Muscle layer of duodenum (tissue), 2 donors: ENCODE measurements at regions not wholly inside any gene's neighbourhood (a gene's known extent, or its start where the extent isn't known, plus 50 kb on each side); places are given as distances from the start of the nearest gene placed in this dataset.
"Not testable (repeated sequence)": the region's sequence is repeated elsewhere in the genome, so short reads cannot be mapped to it uniquely, and the experiment has no call there.

Source experiments
- H3K27ac ChIP-seq: one replicate; pipeline ENCODE4 v1.7.0; 2013; ENCODE audit warnings: mild to moderate bottlenecking, low read length
- H3K27me3 ChIP-seq: one replicate; pipeline ENCODE4 v1.7.0; 2013; ENCODE audit warnings: low read depth, mild to moderate bottlenecking, control low read depth, low read length
- H3K36me3 ChIP-seq, 2 donors: one replicate each; pipeline ENCODE4 v1.7.0; 2013; ENCODE audit warnings: low read length in 2 of 2, control low read depth in 1 of 2, mild to moderate bottlenecking in 1 of 2; ENCODE audit not compliant: insufficient read depth in 2 of 2, control insufficient read depth in 1 of 2
- H3K4me1 ChIP-seq, 2 donors: one replicate each; pipeline ENCODE4 v1.7.0; 2013; ENCODE audit warnings: low read length in 2 of 2, mild to moderate bottlenecking in 2 of 2, control low read depth in 1 of 2, moderate library complexity in 1 of 2; ENCODE audit not compliant: insufficient read depth in 2 of 2, control insufficient read depth in 1 of 2
- H3K4me3 ChIP-seq, 2 donors: one replicate each; pipeline ENCODE4 v1.7.0; 2013; ENCODE audit warnings: low read length in 2 of 2, low read depth in 1 of 2, mild to moderate bottlenecking in 1 of 2
- H3K9me3 ChIP-seq, 2 donors: one replicate each; pipeline ENCODE4 v1.7.0; 2013; ENCODE audit warnings: low read length in 2 of 2, control low read depth in 1 of 2, mild to moderate bottlenecking in 1 of 2; ENCODE audit not compliant: control insufficient read depth in 1 of 2
- donor health status: healthy.

DNA sequence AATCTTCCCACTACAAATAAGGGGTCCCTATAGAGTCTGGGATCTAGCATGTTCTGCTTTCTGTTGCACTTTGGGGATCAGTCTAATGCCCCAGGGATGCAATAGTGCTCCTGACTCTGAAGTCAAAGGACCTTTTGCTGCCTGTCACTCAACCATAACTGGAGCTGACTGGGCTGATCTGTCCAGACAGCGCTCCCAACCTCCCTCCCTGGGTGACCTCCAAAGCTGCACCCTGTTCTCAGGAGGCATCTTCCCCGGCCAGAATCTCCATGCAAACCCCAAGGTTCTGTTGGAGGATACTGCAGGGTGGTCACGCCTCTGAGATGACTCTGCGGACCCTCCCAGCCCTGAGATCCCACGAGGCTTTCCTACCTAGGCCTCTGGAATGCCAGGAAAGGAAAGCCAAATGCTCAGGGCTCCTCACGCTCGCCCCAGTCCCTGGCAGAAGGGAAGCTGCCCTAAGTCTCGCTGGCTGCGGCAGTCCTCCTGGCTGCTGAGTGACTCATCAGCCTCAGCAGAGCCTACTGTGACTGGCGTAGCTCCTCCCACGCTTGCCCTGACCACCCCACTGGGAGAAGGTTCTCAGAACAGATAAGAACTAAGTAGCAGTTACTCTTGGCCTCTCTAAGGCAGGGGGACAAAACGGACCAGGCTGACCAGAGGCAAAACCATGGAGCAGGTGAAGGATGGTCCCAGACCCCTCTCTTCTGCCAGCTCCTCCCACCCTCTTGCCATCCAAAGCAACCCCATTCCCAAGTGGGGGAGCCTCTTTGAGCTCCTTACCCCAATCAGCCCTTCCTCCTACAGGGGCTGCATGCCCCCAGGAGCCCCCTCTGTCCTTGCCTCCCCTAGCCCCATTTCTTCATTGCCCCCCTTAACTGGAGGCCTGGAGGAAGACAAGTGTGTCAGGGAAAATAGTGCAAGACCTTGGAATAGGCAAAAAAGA lies 124.1 kb upstream of the TNRC6C start:
- Histone ChIP-seq H3K27me3 (no peaks in the 10 kb centered on the region), H3K27ac (no peak overlapping the region), H3K4me3 (no peak overlapping the region), H3K4me1 (peaks cover 3 to 7% of the 10 kb centered on the region in 2 donors), H3K36me3 (no peaks in the 10 kb centered on the region), H3K9me3 (no peaks in the 10 kb centered on the region)

DNA sequence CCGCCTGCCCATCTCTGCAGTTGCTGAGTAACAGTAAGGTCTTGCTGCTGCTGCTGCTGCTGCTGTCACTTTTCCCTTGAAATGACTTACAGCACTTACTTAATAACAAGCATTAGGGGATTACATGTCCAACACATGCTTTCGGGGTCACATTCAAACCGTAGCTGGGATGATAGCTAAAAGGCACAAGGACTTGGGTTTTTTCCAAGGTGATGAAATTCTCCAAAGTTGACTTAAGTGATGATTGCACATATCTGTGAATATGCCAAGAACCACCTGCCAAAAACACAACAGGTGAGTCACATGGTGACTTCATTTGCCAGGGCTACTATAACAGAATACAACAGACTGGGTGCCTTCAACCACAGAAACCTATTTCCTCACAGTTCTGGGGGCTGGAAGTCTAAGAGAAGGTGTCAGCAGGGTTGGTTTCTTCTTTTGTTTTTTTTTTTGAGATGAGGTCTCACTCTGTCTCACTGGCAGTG lies 121.9 kb upstream of the TNRC6C start:
- H3K27ac ChIP-seq: no peak overlapping the region
- peaks cover 0 to 4% of the 10 kb centered on the region in 2 donors for H3K4me1 ChIP-seq

DNA sequence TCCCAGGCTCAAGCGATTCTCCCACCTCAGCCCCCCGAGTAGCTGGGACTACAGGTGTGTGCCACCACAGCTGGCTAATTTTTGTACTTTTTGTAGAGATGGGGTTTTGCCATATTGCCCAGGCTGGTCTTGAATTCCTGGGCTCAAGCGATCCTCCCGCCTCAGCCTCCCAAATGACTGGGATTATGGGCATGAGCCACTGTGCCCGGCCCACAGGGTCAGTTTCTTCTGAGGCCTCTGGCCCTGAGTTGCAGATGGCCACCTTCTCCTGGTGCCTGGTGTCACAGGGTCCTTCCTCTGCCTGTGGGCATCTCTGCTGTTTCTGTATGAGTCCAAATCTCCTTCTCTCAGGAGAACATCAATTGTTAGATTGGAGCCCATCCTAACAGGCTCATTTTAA lies 121.4 kb upstream of the TNRC6C start:
- not testable (repeated sequence) for H3K4me1 ChIP-seq, H3K4me3 ChIP-seq, H3K27me3 ChIP-seq, H3K27ac ChIP-seq, H3K36me3 ChIP-seq, H3K9me3 ChIP-seq

More for the DNA sequence above, 121.9 kb upstream of the TNRC6C start:
- Histone ChIP-seq H3K9me3 (no peaks in the 10 kb centered on the region), H3K4me3 (no peak overlapping the region), H3K27me3 (no peaks in the 10 kb centered on the region), H3K36me3 (no peaks in the 10 kb centered on the region)

DNA sequence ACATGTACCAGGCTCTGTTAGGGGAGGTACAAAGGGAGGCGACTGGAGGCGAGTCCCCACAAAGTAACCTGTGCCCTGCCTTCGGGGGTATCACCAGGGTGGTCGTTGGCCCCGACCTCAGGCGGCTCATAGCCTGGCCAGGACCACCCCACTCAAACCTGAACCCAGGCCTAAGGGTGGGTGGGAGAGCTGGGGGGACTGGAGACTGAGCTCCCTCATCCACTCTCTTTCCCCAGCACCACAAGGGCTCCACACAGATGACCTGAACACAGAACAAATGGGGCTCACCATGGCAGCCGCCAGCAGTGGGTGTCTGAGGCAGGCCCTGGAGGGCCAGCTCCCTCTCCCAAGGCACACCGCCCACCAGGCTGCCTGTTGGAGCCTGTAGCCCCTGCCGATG lies 120.6 kb upstream of the TNRC6C start:
- Histone ChIP-seq H3K4me1 (peaks cover 0 to 4% of the 10 kb centered on the region in 2 donors), H3K27me3 (no peaks in the 10 kb centered on the region), H3K4me3 (no peak overlapping the region), H3K27ac (no peak overlapping the region), H3K36me3 (no peaks in the 10 kb centered on the region), H3K9me3 (no peaks in the 10 kb centered on the region)

DNA sequence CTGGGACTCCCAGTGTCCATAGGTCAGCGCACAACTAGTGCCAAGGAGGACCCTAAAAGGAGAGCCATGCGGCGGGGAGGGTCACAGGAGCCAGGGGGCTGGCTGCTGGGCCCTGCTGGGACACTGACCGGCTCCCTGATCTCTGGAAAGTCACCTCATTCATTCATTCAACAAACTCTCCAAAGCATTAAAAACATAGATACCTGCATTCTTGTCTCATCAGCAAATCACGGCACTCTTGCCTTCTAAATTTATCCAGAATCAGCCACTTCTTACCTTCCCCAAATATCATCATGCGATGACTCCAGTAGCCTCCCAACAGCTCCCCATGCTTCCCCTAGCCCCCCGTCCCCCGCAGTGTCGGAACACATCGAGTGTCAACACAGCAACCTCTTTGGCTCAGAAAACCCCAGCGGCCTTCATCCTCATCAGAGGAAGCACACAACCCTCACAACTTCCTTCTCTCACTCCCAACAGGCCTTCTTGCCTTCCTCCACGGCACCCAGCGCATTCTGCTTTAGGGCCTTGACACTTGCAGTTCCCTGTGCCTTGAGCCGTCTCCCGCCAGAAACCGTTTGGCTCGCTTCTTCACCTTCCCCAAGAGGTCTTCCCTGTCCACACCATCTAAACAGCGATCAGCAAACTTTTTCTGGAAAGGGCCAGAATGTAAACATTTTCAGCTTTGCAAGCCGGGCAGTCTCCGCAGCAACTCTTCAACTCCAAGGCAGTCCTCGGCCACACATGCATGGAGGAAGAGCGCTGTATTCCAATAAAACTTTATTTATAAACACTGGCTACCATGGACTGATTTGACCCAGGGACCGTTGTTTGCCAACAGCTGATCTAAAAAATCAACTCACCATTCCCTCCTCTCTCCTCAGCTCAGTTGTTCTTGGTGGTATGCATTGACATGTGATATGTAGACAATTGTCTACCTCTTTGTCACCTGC lies 119.5 kb upstream of the TNRC6C start:
- Histone ChIP-seq H3K27me3 (no peaks in the 10 kb centered on the region), H3K4me3 (no peak overlapping the region), H3K27ac (no peak overlapping the region), H3K36me3 (no peaks in the 10 kb centered on the region), H3K4me1 (peaks cover 0 to 4% of the 10 kb centered on the region in 2 donors), H3K9me3 (no peaks in the 10 kb centered on the region)

DNA sequence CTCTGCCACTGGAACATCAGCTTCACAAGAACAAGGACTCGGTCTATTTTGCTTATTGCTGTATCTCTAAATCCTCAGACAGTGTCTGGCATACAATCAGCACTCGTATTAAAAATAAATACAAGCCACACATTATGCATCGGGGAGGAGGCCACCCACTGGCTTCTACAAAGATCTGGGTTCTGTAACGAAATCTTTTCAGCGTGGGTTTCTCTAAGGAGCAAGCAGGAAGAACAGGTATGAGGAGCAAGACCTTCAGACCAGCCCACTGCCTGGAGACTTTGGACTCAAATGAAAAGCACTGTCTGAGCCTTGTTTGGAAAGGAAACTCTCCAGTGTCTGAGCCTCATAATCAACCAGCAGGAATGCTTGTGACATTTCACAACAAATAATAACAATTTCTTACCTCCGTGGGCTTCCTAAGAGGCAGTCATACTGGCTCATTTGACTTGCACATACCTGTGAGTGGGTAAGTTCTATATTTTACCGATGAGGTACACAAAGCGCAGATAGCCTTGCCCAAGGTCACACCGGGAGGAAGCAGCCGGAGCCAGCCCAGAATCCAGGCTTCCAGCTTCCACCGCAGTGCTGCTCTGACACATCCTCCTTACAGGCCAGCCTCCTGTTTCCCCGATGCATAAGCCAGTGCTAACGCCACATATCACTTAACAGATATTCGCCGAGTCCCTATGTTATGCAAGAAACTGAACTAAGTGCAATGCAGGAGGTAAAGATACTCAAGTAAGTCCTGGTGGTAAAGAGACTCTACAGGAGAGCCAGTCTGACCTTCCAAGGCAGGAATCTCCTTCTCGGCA lies 118.6 kb upstream of the TNRC6C start:
- Histone ChIP-seq H3K27me3 (no peaks in the 10 kb centered on the region), H3K36me3 (no peaks in the 10 kb centered on the region), H3K4me3 (no peak overlapping the region), H3K9me3 (no peaks in the 10 kb centered on the region), H3K27ac (no peak overlapping the region), H3K4me1 (peaks cover 0 to 4% of the 10 kb centered on the region in 2 donors)

DNA sequence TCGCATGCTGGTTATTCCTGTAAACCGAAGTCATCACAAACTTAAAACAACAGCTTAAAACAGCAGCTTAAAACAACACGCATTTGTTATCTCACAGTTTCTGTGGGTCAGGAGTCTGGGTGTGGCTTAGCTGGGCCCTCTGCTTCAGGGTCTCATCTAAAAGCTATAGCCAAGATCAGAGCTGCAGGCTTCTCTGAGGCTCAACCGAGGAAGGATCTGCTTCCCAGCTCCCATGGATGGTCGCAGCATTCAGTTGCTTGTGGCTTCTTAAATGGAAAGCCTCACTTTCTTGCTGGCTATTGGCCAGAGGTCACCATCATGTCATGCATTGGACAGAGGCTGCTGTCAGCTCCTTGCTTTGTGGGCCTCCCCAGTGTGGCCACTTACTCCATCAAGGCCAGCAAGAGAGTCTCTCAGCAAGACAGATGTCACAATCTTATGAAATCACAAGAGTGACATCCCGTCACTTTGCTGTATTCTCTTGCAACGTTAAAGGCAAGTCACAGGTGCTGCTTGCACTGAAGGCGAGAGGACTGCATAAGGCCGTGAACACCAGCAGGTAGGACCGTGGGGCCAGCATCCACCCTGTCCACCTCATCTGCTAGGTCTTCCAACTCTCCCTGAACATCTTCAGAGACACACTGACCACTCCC lies 117.9 kb upstream of the TNRC6C start:
- H3K4me1 ChIP-seq: peaks cover 0 to 4% of the 10 kb centered on the region in 2 donors
- H3K9me3 ChIP-seq: no peaks in the 10 kb centered on the region
- H3K27me3 ChIP-seq: no peaks in the 10 kb centered on the region
- H3K36me3 ChIP-seq: no peaks in the 10 kb centered on the region
- no peak overlapping the region for H3K27ac ChIP-seq
- H3K4me3 ChIP-seq: no peak overlapping the region

DNA sequence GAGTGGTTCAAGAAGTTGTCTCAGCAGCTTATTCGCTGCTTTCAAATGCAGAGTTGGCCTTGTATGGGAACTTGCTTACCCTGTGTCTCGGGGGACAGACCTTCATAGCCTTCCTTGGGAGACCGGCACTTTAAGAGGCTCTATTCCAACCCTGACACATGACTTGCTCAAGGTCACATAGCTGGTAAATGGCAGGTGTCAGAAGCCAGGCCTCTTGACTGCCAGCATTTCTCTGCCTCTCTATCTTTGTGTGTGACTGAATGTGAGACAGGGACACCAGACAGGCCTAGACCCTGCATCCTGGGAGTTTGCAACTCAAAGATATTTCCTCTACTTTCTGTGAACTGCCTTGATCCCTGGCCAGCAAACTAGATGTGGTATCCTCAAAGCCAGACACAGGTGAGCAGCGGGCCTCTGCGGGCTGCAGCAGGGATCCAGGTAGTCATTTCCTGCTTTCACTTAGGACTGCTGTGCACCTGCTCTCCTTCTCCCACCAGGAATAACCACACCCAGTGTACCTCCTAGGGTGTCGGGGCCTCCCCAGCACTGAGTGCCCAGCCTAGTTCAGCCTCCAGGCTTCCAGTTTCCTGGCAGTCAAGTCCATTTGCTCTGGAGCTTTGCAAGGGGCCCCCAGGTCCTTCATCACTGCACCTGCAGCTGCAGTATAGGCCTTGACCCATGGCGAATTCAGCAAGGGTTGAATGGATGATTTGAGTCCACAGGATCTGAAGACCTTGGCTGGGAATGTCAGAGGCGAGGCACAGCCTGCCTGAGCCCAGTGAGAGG lies 116.6 kb upstream of the TNRC6C start:
- peaks cover 0 to 4% of the 10 kb centered on the region in 2 donors for H3K4me1 ChIP-seq
- H3K27ac ChIP-seq: peak overlapping the region; percentile 31
- H3K27me3 ChIP-seq: no peaks in the 10 kb centered on the region
- no peaks in the 10 kb centered on the region for H3K9me3 ChIP-seq
- no peak overlapping the region for H3K4me3 ChIP-seq
- H3K36me3 ChIP-seq: no peaks in the 10 kb centered on the region

DNA sequence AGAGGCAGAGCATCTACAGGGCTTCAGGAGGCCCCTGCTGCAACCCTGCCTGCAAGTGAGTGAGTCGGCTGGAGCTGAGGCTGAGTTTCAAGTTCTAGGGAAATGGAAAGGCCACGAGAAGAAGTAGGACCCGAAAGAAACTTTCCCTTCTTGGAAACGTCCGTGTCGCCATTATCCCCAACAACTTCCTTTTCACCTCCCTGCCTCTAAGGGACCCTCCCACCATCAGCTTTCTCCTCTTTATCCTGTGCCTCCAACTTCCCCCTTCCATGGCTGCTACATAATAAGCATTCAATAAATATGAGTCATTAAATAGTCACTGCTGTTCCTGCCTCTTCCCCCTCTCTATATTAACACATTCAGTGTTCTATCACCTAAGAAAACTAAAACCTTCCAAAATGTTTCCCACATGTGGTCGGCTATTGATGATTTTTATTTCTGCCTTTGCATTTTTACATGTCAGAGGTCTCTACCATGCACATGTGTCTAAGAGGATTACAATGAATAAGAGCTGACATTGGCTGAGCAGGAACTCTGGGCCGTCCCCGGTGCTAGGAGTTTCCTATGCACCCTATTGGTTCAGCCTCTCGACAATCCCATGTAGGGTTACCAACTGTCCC lies 115.9 kb upstream of the TNRC6C start:
- Histone ChIP-seq H3K27me3 (no peaks in the 10 kb centered on the region), H3K4me3 (no peak overlapping the region), H3K36me3 (no peaks in the 10 kb centered on the region), H3K4me1 (peaks cover 0 to 4% of the 10 kb centered on the region in 2 donors), H3K9me3 (no peaks in the 10 kb centered on the region), H3K27ac (peak overlapping the region; percentile 31)
